MM.1S (cell line): ENCODE measurements at regions not wholly inside any gene's neighbourhood (a gene's known extent, or its start where the extent isn't known, plus 50 kb on each side); places are given as distances from the start of the nearest gene placed in this dataset.

Source experiments
- EZH2 ChIP-seq: fragments of 300-600 bp; sonication (generic); optimal IDR thresholded peaks from 2 replicates; pipeline ENCODE3; 2017; ENCODE audit warnings: low read depth, mild to moderate bottlenecking, antibody characterized with exemption, low read length, mixed read lengths
- EZH2phosphoT487 ChIP-seq: fragments of 300-600 bp; sonication (generic); IDR thresholded peaks from 2 replicates; pipeline ENCODE4 v1.6.1; 2018; ENCODE audit warnings: antibody characterized with exemption, low read length
- TF ChIP-seq, protein P1 (sequence below): fragments of 300-600 bp; sonication (generic); IDR thresholded peaks from 2 replicates; pipeline ENCODE4 v1.5.1; 2016; ENCODE audit warnings: antibody characterized with exemption, low read length, mixed read lengths

DNA sequence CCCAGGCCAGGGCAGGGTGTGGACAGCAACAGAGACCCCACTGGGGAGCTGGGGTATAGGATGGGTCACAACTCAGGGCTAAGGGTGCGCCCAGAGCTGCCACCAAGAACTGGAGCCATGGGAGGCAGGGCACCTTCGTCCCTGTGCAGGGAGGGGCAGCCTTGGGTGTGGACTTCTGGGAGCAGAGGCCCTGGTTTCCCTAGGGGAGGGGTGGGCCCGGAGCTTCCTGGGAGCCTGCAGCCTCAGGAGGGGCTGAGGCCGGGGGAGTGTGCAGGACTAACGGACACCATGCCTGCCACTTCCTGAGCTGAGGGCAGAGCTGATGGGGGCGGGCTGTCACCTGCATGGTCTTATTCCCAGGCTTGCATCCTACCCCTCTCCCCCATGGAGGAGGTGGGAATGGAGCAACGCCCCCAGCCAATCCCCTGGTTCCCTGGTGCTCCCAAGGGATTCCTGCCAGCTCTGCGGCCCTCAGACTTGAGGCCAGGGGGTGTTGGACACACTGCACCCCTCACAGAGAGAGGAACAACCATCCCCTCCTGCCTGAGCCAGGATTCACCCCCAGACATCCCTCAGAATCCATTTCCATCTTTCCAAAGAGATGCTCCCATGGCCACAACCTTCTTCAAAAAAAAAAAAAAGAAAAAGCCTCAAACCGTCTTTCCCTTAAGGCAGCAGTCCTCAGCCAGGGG lies 225.7 kb downstream of the CTTN start:
- no peak for TF ChIP-seq EZH2
- TF ChIP-seq, protein P1, sequence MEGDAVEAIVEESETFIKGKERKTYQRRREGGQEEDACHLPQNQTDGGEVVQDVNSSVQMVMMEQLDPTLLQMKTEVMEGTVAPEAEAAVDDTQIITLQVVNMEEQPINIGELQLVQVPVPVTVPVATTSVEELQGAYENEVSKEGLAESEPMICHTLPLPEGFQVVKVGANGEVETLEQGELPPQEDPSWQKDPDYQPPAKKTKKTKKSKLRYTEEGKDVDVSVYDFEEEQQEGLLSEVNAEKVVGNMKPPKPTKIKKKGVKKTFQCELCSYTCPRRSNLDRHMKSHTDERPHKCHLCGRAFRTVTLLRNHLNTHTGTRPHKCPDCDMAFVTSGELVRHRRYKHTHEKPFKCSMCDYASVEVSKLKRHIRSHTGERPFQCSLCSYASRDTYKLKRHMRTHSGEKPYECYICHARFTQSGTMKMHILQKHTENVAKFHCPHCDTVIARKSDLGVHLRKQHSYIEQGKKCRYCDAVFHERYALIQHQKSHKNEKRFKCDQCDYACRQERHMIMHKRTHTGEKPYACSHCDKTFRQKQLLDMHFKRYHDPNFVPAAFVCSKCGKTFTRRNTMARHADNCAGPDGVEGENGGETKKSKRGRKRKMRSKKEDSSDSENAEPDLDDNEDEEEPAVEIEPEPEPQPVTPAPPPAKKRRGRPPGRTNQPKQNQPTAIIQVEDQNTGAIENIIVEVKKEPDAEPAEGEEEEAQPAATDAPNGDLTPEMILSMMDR = no peak
- no peak for TF ChIP-seq EZH2phosphoT487
